ENCODE measurements at regions not wholly inside any gene's neighbourhood (a gene's known extent, or its start where the extent isn't known, plus 50 kb on each side); places are given as distances from the start of the nearest gene placed in this dataset.

DNA sequence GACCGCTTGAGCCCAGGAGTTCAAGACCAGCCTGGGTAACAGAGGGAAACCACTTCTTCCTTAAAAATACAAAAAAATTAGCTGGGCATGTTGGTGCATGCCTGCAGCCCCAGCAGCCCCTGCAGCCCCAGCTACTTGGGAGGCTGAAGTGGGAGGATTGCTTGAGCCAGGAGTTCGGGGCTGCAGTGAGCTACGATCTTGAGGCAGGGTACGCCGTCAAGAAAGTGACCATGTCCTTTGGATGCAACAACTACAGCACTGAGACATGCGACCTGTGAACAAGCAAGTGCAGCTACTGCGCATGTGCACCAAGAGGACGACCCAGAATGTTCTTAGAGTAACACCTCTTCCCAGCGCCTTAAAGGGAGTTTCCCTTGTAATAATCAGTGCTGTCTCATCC, 66.6 kb upstream of the ZNF479 start:
- no peak overlapping the region for H3K27ac ChIP-seq
- H3K36me3 ChIP-seq: no peaks in the 10 kb centered on the region
- intact Hi-C loops (cut with DNase I): no loop called here
- peaks cover 4 to 11% of the 10 kb centered on the region in 2 donors for H3K9me3 ChIP-seq
- DNase-seq (ENCODE audit: low spot score in 2 of 2): no peak
- no peaks in the 10 kb centered on the region for H3K4me1 ChIP-seq
- no peaks in the 10 kb centered on the region for H3K27me3 ChIP-seq
- H3K4me3 ChIP-seq: no peak overlapping the region
- TF ChIP-seq, protein P1, sequence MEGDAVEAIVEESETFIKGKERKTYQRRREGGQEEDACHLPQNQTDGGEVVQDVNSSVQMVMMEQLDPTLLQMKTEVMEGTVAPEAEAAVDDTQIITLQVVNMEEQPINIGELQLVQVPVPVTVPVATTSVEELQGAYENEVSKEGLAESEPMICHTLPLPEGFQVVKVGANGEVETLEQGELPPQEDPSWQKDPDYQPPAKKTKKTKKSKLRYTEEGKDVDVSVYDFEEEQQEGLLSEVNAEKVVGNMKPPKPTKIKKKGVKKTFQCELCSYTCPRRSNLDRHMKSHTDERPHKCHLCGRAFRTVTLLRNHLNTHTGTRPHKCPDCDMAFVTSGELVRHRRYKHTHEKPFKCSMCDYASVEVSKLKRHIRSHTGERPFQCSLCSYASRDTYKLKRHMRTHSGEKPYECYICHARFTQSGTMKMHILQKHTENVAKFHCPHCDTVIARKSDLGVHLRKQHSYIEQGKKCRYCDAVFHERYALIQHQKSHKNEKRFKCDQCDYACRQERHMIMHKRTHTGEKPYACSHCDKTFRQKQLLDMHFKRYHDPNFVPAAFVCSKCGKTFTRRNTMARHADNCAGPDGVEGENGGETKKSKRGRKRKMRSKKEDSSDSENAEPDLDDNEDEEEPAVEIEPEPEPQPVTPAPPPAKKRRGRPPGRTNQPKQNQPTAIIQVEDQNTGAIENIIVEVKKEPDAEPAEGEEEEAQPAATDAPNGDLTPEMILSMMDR (IDR thresholded peaks at IDR 0.05): no peak

DNA sequence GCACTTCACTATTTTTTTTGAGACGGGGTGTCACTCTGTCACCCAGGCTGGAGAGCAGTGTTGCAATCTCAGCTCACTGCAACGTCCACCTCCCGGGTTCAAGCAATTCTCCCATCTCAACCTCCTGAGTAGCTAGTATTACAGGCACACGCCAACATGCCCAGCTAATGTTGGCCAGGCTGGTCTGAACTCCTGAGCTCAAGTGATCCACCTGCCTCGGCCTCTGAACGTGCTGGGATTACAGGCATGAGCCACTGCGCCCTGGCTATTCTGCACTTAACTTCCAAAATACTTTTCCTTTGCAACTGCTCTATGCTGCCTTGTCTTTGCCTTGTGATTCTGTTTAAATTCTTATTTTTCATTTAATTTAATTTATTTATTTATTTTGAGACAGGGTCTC, 67.0 kb upstream of the ZNF479 start:
- DNase-seq (ENCODE audit: low spot score in 2 of 2): no peak
- no peak overlapping the region for H3K27ac ChIP-seq
- H3K4me3 ChIP-seq: no peak overlapping the region
- no peaks in the 10 kb centered on the region for H3K36me3 ChIP-seq
- H3K4me1 ChIP-seq: no peaks in the 10 kb centered on the region
- H3K27me3 ChIP-seq: no peaks in the 10 kb centered on the region
- H3K9me3 ChIP-seq: peaks cover 4 to 11% of the 10 kb centered on the region in 2 donors
- TF ChIP-seq, protein P1 (IDR thresholded peaks at IDR 0.05): no peak
- intact Hi-C loops (cut with DNase I): no loop called here

DNA sequence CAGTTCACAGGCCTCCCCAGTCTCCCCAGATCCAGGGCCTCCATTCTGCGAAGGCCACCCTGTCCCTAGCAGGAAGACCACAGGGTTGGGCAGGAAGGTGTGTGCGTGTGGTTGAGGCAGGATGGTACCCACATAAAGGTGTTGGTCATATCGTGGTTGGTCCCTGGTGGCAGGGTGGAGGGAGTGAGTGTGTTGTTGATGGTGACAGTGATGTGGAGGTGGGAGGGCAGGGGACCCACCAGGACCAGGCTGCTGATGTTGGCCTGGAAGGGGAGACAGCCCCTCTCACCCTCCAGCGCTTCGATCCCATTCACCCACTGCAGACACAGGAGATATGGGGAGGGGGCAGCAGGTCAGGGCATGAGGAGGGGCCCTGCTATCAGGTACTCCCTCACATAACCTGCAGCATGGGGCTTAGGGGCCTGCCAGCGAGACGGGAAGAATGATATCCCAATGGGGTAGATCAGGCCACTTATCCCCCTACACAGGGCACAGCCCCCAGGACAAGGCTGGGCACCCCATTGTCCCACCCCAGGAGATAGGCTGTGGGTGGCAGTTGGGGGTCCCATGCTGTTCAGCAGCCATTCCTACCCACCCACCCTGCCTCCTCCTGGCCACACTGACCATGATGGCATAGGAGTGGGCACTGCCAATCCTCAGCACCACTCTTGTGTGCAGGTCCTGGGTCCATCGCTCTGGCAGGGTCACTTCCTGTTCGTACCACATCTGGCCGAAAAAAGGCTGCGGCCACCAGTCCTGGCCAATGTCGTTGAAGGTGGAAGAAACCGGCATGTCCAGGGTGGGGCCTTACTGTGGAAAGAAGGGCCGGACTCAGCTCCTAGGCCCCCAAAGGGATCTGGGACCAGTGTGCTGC, 69.0 kb upstream of the ZNF479 start:
- no peak overlapping the region for H3K27ac ChIP-seq
- H3K27me3 ChIP-seq: no peaks in the 10 kb centered on the region
- TF ChIP-seq, protein P1 (IDR thresholded peaks at IDR 0.05): no peak
- peak in 1 of 2 donors; percentile 13 for DNase-seq (ENCODE audit: low spot score in 2 of 2)
- H3K36me3 ChIP-seq: no peaks in the 10 kb centered on the region
- no peaks in the 10 kb centered on the region for H3K4me1 ChIP-seq
- intact Hi-C loops (cut with DNase I): no loop called here
- no peak overlapping the region for H3K4me3 ChIP-seq
- H3K9me3 ChIP-seq: peaks cover 4 to 11% of the 10 kb centered on the region in 2 donors

DNA sequence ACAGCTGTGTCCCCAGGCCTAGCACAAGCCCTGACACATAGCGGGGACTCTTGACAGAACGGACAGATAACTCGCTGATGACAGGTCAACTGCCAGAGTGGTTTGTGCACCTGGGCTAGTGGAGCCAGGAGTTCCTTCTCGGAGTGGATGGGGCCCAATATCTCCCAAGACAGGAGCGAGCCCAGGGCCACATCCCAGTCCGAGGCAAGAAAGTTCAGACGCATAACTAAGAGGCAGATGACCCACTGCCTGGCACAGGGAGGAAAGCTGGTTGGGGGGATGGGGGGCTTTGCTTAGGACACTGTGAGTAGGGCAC, 69.6 kb upstream of the ZNF479 start:
- Histone ChIP-seq H3K27ac (no peak overlapping the region), H3K4me3 (no peak overlapping the region), H3K9me3 (peaks cover 4 to 11% of the 10 kb centered on the region in 2 donors), H3K4me1 (no peaks in the 10 kb centered on the region), H3K36me3 (no peaks in the 10 kb centered on the region), H3K27me3 (no peaks in the 10 kb centered on the region)
- intact Hi-C loops (cut with DNase I): no loop called here
- DNase-seq (ENCODE audit: low spot score in 2 of 2): no peak
- TF ChIP-seq, protein P1 (IDR thresholded peaks at IDR 0.05): no peak

DNA sequence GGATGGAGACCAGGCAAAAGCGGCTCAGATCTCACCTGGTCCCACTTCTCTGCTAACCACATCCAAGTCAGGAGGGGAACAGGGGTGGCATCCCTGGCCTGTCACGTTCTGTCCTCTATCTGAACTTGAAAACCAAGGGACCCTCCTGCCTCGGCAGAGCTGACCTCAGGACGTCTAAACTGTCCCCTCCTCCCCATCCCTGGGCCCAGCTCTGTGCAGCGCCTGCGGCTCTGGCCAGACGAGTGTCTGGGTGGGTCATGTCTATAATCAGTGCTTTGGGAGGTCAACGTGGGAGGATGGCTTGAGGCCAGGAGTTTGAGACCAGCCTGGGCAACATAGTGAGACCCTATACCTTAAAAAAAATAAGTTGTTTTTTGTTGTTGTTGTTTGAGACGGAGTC, 70.0 kb upstream of the ZNF479 start:
- Histone ChIP-seq H3K27me3 (no peaks in the 10 kb centered on the region), H3K4me1 (no peaks in the 10 kb centered on the region), H3K36me3 (no peaks in the 10 kb centered on the region), H3K4me3 (no peak overlapping the region), H3K9me3 (peaks cover 4 to 11% of the 10 kb centered on the region in 2 donors), H3K27ac (no peak overlapping the region)
- TF ChIP-seq, protein P1 (IDR thresholded peaks at IDR 0.05): no peak
- no peak for DNase-seq (ENCODE audit: low spot score in 2 of 2)
- intact Hi-C loops (cut with DNase I): no loop called here
